NCI-H82 treated with DMSO at 0.1 percent for 48 hours (cell line): ENCODE measurements at regions not wholly inside any gene's neighbourhood (a gene's known extent, or its start where the extent isn't known, plus 50 kb on each side); places are given as distances from the start of the nearest gene placed in this dataset.
A peak's percentile ranks its signal among the peaks of the same experiment; 100 is the strongest.
"Not testable (repeated sequence)": the region's sequence is repeated elsewhere in the genome, so short reads cannot be mapped to it uniquely, and the experiment has no call there.

Source experiments
- DNase-seq: peaks from one replicate; lab custom pipeline; 2025; ENCODE audit not compliant: unreplicated experiment; lab: John Stamatoyannopoulos, UW

DNA sequence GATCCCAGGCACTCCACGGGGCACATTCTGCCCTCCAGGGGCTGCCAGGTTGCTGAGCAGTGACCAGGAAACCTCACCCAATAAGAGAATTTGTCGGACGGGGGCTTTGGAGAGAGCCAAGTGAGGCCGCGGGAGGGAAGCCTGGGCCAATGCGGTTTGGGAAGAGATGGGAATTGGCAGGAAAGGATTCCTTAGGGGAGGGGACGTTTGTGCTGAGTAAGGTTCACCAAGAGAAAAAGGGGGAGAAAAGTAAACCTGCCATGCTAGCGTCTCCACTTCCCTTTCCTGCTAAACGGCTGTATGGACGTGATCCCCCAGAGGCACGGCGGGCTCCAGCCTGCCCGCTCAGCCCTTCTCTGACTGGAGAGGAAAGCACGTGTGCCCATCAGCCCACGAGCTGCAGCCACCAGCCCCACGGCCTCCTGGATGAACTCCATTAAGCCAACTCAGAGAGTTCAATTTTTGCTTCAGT lies 194.4 kb upstream of the ID2 start:
- DNase-seq = no peak

DNA sequence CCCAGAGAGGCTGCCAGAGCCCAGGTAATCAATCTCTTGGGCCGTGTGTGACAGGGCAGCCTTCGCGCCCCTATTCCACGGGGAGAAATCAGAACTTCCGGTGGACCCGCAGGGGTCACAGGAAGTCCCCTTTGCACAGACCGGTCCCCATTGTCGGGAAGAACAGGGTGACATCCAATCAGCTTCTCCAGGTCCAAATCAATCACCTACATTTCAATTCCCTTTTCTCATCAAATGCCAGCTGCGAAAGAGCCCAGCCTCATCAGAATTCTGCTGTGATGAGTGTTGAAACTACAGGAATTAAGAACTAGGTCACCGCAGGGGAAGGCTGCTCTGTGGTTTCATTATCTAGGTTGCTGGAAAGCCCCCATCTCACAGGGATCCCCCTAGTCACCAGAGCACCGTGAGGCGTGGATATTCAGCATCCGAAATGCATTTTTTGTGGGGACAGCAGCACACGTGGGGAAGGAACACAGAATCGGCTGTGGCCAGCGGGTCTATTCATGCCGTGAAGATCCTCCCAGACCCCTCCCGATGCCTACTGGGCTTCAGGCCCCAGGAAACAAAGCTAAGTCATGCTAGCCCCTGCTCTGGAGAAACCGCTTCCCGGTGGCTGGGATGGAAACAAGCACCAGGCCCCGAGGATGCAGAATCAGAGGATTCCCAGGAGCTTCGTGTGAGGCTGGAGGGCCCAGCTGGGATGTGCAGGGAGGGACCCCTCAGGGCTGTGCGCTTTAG lies 193.7 kb upstream of the ID2 start:
- DNase-seq = no peak

DNA sequence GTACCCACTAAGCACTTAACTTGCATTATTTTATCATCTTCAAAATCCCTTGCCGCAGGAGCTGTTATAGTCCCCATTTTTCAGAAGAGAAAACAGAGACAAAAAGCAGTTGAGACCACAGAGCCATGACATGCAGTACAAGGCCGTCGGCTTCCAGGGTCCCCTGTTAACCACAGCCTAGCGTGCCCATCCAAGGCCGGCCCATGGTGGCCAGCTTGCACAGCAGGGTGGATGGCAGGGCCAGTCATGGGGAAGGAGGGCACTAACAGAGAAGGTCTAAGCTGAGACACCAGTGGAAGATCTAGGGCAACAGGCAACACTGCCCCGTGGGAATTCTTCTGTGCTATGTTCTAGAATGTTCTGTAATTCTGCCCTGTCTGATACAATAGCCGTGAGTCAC lies 192.6 kb upstream of the ID2 start:
- DNase-seq = no peak

DNA sequence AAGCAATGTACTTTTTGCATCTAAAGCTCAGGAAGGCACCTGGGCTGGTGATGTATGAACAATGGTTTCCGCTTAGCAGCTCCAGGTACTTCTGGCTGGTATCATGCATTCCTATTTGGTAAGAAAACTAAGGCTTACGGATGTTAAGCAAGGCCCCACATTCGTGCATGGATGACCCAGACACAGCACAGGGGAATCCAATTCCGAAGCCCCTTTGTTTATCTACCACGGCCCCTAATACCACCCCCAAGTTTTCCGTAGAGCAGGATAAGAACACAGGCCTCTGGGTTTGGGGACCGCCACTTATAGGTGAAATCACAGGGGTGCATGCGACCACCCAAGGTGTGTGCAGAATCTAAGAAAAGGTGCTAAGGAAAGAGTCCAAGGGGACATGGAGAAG lies 192.1 kb upstream of the ID2 start:
- DNase-seq = no peak

DNA sequence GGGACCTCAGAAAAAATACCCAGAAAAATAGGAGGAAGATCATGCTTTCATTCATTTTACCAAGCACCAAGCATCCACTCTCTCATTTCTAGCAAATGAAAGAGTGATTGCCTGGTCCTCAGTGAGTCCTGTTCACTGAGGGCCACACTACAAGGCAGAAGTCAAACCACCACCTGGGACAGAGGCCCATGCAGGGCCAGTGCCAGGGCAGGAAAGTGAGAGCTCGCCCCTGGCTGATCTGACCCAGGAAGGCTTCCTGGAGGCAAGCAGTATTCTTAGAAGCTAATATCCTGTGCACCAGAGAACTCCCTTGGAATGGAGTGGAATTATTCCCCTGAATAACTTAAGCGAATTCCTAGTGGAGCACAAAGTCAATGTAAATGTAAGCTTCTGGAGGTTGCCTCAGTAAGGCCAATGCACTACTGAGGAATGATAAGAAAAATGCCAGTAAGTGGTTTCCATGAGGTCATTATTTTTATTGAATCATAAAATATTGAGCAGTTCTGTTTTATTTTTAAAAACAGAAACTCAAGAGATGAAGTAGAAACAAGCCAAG lies 191.6 kb upstream of the ID2 start:
- DNase-seq = no peak

DNA sequence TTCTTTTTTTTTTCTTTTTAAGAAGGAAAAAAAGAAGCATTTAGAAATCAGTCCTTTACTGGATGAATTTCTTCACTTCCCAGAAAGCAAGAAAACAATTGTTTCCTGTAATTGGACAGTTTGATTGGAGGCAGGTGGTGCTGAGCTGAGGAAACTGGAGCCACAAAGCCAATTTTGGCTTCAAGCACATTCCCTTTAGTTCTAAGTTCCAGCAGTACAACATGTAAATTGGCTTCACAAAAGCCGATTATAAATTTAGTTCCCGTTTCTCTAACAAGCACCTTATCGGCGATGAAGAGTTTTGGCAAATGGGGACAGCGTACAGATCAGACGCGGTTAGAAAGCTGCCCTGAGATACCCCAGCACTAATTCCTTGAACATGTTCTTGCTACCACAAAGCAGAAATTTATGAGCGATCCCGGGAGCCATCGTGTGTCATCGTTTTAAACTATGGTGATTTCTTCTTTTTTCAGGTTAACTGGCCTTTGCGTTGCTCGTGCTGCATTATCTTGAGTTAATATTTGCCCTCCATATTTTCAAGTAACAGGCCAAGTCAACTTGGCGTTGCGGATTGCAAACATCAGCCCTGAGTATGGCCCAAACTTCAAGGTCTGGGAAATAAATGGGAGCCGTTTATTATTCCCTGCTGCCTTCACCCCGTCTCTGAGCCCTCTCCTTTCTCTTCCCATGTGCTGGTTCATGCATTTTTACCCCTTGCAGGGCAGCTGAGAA lies 190.4 kb upstream of the ID2 start:
- DNase-seq = peak; percentile 94

DNA sequence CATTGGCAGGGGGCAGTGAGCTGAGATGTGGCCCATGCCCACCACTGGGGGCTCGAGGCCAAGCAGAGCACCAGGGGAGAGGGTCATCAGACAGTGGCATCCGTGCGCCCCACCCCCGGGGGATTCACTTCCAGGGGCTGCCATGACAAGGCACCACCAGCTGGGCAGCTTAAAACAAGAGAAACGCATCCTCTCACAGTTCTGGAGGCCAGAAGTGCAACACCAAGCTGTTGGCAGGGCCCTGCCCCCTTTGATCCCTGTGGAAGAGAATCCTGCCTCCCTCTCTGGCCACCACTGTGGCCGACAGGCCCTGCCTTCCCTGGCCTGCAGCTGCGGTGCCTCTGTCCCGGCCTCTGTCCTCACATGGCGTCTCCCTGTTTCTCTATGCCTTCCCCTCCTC lies 187.7 kb upstream of the ID2 start:
- DNase-seq = no peak

DNA sequence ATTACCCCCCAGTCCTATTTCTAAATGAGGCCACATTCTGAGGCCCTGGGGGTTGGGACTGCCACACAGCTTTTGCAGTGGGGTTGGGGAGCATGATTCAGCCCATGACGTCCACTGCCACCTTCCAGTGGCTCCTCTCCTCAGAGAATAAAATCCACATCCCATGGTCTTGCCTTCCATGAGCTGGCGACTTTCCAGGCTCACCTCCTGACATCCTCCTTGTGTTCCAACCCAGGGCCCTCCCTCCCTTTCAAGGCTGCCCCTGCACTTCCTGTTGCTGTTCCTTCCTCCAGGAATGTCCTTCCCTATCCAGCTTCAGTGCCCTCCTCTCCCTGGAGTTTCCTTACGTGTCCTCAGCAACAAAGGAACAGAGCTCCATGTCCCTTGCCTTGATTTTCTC lies 187.3 kb upstream of the ID2 start:
- no peak for DNase-seq

DNA sequence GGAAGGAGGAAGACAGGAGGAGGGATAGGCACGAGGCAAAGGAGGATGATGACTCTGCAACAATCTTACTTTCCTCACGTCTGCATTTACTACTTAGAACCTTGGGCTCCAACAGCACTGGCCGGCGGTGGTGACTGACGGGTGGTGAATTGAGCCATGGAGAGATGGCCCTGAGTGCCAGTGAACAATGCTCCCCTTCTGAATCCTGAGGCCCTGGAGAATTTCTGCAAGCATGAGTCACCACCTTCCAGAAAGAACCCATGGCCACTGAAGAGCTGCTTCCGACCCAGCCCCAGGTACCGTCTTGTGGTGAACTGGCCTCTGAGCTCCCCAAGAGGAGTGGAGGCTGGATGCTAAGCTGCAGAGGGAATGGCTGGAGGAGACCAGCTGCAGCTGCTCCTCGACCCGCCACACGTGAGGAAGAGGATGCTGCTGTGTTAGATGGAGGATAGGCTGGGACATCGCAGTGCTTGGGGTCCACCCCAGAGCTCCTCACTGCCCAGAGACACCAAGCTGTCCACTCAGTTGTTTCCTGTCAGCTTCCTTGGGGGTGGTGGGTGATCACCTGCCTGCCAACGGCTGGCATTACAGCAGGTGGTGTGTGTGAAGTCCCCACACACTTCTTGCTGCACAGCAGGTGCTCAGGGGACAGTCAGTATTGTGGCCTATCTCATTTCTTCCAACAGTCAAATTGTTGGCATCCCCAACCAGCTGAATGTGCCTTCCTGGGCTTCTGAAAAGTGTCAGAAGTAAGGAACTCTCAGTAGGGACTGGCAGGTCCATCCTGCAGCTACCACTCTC lies 186.5 kb upstream of the ID2 start:
- DNase-seq = no peak

DNA sequence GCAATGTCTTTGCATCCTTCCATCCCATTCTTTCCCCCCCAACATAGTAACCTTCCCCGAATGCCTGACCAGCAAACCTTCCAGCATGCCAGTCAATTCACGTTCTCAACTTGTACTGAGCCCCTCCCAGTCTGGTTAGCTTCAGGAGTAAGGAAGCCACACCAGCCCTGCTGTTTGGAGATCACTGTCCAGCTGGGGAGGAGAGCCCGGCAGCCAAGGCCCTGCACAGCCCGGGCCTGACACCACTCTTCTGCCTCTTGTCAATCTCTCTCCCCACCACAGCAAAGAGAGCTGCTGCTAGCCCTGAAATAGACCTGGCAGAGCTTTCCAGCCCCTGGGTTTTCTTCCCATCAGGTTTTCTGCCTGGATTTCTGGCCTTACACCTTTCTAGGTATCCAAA lies 185.8 kb upstream of the ID2 start:
- no peak for DNase-seq

DNA sequence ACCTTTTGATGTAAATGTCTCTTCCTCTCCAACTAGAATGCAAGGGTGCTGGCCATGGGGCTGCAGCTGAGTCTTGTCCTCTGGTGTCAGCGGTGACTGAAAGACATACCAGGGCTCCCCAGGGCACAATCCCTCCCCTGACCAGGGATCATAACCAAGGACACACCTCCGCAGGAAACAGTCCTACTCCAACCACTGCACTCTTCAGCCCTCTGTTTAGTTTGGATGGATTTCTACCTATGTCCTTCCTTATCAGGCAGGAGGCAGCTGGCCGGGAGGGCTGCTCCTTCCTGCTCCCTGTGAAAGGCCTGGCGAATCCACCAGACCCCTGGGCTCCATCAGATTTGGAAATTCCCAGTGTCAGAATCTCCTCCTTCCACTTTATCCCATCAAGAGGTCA lies 185.2 kb upstream of the ID2 start:
- DNase-seq = no peak

DNA sequence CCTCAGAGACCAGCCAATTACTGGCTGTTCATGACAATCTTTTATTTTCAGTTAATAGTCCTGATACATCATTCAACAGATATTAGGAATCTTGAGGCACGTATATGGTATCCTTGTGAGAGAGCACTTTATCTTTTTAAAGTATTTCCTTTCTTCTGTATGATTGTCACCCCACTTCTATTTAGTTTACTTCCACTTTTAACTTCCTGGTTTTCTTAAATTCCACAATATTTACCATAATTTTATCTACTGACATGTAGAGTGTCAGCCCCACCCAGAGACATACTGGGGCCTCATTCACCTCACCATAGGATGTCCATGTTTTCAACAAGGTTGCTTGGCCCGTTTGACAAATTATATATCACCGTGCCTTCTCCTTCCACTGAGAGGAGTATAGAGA lies 182.9 kb upstream of the ID2 start:
- no peak for DNase-seq

DNA sequence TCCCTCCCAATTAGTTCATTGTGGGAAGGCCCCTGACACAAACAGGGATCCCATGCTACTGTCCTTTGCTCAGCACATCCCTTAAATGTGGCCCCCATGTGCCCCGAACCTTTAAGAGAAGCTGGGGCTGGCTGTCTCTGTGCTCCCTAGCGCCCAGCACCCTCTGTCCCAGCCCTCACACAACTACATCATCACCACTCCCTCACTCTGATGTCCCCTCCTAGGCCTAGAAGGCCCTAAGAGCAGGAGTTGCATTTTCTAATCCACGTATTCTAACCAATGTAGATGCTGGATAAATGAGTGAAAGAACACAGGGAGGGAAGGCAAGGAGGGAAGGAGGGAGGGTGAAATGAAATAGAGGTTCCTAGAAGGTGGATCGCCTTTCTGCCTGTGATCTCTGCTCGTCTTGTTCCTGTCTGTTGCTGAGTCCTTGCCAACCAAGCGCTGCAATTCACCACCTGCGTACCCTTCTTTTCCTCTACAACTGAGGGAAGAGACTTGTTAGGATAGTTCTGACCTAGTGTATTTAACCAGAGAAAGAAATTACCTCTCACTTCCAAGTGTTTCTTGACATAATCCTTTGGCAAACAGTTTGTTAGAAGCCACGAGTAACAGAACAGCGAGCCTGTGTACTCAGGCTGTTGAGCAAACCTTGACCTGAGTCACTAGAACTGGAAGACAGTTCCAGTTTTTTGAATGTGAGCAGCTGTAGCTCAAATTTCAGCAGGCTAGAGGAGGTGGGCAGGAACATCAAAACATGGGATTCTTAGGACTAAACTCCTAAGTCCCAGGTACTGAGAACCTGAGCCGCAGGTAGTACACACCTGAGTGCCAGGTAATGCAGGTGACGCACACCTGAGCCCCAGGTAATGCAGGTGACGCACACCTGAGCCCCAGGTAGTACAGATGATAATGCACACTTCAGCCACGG lies 181.5 kb upstream of the ID2 start:
- no peak for DNase-seq

DNA sequence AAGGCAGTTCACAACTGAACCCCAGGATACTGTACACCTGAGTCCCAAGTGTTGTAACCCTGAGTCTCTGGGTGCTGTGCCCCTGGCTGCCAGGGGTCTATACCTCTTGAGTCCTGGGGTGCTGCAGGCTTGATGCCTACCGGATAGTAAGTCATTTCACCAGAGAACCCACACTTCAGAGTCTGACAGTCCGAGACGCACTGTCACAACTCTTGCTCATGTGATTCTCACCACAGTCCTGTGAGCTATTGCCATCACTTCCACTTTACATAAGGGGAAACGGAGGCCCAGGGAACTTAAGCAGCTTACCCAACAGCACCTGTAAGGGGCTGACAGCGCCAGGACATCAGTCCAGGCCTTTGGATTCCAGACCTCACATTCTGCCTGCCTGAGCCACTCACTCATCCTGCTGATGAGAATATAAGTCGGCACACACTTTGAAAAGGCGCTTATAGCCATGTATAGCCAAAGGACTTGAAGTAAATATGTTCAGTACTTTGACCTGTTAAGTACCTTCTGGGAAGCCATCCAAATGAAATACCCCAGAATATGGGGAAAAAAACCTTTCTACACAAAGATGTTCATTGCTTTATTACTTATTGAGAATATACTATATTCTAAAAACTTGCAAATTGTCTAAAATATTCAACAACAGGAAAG lies 180.7 kb upstream of the ID2 start:
- no peak for DNase-seq

DNA sequence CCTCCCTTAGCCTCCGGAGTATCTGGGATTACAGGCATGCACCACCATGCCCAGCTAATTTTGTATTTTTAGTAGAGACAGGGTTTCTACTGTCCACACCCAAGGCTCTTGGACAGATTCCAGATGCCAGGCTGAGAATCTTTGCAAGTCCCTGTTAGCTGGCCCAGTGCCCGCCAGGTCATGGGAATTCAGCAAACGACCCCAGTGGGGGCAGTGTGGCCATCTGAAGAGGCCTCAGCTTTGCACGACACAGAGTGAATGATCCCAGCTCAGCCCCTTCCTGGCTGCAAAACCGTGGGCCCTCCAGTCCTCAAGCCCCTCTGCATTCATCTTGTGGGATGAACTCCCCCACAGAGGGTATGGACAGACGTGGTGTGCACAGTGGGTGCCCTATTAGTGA lies 179.5 kb upstream of the ID2 start:
- DNase-seq = no peak

DNA sequence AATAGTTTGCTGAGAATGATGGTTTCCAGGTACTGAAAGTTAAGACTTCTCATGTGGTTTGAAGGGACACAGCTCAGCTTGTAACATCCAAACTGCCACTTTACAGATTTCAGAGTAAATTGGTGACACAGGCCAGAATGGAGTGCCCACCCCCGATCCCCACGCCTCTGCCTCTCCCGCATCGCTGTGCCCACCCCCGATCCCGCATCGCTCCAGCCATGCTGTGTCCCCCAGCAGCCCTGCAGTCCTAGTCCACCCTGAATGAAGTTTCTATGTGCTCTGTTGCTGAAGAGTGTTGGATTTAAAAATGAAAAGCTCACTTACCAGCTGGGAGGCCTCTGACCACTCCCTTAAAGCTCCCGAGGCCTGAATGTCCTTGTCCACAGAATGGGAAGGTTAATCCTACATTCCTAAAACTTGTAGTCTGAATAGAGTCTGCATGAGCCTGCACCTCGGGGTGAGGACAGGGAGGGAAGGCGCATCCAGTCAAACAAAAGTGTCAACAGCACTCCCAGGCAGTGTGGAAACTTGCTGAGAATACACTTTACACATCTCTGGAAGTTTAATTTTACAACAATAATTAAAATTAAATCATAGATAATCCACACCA lies 176.4 kb upstream of the ID2 start:
- no peak for DNase-seq

DNA sequence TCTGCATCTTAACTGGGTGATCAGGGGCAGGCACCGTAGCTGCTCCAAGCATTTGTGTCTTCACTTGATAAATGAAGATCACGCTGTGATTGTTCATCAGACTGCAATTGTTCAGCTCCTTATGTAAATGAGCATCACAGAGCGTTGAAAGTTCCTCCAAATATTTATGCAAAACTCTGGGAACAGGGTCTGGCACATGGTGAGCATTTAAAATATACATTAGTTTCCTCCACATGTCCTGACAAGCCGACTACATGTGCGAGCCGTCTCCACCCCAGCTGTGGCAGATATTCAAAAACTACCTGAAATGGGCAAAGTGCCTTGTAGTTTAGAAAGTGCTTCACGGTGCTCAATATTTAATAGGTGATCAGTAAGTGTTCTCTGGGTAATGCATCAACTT lies 175.1 kb upstream of the ID2 start:
- no peak for DNase-seq

DNA sequence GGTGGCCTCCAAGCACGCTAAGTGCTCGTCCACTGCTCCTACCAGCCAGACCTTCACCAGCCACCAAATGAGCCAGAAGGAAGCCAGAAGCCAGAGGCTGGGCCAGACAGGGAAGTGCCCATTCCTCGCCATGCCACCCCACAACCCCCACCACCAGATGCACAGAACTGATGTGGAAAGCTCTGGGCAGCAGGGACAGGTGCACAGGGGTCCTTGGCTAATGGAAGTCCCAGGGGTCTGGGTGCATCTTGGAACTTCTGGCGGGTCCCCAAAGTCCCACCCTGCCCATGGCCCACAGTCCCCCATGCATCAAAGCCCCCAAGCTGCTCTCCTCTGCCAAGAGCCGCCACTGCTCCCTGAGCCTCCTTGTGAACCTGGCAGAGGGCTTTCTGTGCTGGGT lies 173.1 kb upstream of the ID2 start:
- no peak for DNase-seq

DNA sequence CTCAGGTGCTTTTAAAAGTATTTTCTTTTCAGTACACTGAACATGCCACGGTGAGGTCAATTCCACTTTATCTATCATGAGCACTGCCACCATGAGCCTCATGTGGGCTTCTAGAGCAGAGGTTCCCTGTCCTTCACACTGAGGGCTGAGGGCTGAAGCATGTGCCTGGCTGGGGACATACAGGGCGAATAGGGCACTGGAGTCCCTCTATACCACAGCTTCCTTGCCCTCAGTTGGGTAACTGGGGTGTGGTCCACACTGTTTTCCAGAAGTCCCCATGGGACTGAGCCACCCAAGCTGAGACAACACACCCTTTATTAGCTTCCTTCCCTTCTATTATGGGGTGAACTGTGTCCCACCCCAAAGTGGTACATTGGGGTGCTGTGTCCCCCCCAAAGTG lies 172.2 kb upstream of the ID2 start:
- no peak for DNase-seq

DNA sequence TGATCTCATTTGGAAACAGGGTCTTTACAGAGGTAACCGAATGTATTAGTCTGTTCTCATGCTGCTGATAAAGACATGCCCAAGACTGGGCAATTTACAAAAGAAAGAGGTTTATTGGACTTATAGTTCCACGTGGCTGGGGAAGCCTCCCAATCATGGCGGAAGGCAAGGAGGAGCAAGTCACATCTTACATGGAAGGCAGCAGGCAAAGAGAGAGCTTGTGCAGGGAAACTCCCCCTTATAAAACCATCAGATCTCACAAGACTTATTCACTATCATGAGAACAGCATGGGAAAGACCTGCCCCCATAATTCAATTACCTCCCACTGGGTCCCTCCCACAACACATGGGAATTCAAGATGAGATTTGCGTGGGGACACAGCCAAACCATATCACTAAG lies 171.8 kb upstream of the ID2 start:
- not testable (repeated sequence) for DNase-seq
